LNCAP (cell line): ENCODE measurements at regions not wholly inside any gene's neighbourhood (a gene's known extent, or its start where the extent isn't known, plus 50 kb on each side); places are given as distances from the start of the nearest gene placed in this dataset.

ENCODE experiments used
- CTCF ChIP-seq: fragments of 450-650 bp; IDR thresholded peaks from 2 replicates; pipeline ENCODE4 v1.5.1; 2017; ENCODE audit warnings: mild to moderate bottlenecking

DNA sequence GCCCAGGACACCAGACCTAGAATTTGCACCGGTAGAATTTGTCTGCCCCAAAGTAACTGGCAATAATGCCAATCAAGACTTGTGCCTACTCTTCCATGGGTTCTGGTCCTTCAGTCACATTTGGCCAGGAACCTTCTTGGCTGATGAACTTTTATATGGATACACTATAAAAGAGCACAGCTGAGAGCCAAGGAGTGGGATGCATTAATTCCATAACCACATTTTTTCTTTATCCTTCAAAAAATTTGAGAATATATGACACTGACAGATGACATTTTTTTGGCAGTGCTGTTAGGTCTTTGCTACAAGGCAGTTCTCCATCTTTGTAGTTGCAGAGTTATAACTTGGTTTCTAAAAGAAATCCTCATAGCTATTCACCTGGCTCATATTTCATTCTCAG, 129.2 kb upstream of the HDAC9 start:
- TF ChIP-seq CTCF = no peak

DNA sequence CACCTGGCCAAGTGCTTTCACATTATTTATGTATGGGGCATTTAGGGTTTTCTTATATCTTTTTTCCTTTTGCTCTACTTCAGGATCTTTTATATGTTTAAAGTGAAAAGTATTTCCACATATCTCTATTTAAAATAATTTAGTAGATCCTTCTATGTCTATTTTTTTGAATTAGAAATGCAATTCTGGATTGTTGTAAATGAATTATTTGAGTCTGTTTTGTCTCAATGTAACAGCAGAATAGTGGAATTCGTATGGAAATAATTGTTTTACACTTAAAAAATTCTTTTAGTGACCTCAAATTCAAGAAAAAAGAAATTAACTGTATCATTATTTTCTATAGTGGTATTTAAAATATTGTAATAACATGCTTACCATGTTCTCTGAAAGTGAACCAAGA, 126.5 kb upstream of the HDAC9 start:
- TF ChIP-seq CTCF = no peak

- no peak for TF ChIP-seq CTCF
Measured at GRCh38 chr7:18370633-18371032, 124.9 kb upstream of the HDAC9 start.

DNA sequence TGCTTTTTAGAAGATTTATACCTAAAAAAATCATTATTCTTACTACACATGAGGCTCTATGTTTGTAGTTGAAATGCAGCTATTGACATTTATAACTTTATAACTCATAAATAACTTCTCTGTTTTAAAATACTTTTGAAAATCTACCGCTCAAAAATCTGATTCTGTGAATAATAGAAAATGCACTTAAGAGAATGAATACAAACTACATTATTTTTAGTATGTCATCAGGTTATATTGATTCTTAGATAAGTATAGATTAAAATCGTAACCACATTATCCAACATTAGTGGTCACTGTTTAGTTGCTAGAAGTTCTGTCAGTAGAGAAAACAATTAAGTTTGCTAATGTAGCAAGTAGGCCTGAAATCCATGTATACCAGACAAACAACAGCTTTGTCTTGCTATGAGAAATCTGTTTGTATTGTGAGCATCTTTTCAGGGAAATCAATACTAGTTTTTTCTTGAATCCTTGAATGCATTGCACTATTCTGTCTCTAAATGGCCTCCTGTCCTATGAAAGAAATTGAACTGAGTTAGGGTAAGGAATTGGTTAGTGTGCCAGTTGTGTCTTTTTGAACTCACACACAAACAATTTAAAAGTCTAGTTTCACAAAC, 116.5 kb upstream of the HDAC9 start:
- no peak for TF ChIP-seq CTCF

GRCh38 chr7:18384491-18385143, 110.9 kb upstream of the HDAC9 start:
- TF ChIP-seq CTCF = no peak

GRCh38 chr7:18386607-18387006, 108.9 kb upstream of the HDAC9 start:
- no peak for TF ChIP-seq CTCF

GRCh38 chr7:18387191-18387735, 108.3 kb upstream of the HDAC9 start:
- no peak for TF ChIP-seq CTCF
